Kidney epithelial cell (primary cell): ENCODE measurements at regions not wholly inside any gene's neighbourhood (a gene's known extent, or its start where the extent isn't known, plus 50 kb on each side); places are given as distances from the start of the nearest gene placed in this dataset.

Experiments used
- DNase-seq: peaks from one replicate; pipeline ENCODE4 v3.0.0-alpha.2; 2010; ENCODE audit warnings: low read depth
- H3K27me3 ChIP-seq: 2 replicates; pipeline ENCODE4 v1.6.0; 2011; ENCODE audit warnings: low read length; ENCODE audit not compliant: control insufficient read depth, insufficient read depth
- H3K36me3 ChIP-seq: 2 replicates; pipeline ENCODE4 v1.5.1; 2011; ENCODE audit warnings: low read length; ENCODE audit not compliant: control insufficient read depth, insufficient read depth
- H3K4me3 ChIP-seq: 2 replicates; pipeline ENCODE4 v1.5.1; 2011; ENCODE audit warnings: low read depth, mild to moderate bottlenecking, control low read depth, low read length
- TF ChIP-seq, protein P1 (sequence below): IDR thresholded peaks from 2 replicates; pipeline ENCODE4 v1.5.1; 2011; ENCODE audit warnings: mild to moderate bottlenecking, moderate library complexity, low read length, control low read depth, inconsistent platforms; ENCODE audit not compliant: insufficient read depth, poor library complexity, severe bottlenecking

- Histone ChIP-seq H3K27me3 (no peaks in the 10 kb centered on the region), H3K36me3 (no peaks in the 10 kb centered on the region), H3K4me3 (no peak overlapping the region)
- no peak for DNase-seq
- TF ChIP-seq, protein P1, sequence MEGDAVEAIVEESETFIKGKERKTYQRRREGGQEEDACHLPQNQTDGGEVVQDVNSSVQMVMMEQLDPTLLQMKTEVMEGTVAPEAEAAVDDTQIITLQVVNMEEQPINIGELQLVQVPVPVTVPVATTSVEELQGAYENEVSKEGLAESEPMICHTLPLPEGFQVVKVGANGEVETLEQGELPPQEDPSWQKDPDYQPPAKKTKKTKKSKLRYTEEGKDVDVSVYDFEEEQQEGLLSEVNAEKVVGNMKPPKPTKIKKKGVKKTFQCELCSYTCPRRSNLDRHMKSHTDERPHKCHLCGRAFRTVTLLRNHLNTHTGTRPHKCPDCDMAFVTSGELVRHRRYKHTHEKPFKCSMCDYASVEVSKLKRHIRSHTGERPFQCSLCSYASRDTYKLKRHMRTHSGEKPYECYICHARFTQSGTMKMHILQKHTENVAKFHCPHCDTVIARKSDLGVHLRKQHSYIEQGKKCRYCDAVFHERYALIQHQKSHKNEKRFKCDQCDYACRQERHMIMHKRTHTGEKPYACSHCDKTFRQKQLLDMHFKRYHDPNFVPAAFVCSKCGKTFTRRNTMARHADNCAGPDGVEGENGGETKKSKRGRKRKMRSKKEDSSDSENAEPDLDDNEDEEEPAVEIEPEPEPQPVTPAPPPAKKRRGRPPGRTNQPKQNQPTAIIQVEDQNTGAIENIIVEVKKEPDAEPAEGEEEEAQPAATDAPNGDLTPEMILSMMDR = peak; percentile 86
These were observed 175.7 kb upstream of the KBTBD8 start for GRCh38 chr3:66822186-66823008.

DNA sequence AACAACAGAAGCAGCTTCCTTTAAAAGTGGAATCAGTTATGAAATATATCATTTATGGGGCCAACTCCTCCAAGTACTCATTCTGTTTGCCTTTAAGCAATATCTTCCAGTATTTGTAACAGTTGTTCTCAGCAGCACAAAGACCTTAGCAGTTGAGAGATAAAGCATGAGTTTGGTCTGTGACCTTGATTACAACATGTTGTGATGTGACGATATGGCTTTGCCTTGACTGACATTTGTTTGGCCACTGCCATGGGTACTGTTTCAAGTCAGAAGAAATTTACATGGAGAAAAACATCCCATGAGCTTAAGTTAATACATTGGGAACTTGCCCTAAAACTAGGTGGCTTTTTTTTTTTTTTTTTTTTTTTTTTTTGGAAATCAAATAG, 175.1 kb upstream of the KBTBD8 start:
- no peaks in the 10 kb centered on the region for H3K27me3 ChIP-seq
- H3K4me3 ChIP-seq = no peak overlapping the region
- TF ChIP-seq, protein P1 = no peak

DNA sequence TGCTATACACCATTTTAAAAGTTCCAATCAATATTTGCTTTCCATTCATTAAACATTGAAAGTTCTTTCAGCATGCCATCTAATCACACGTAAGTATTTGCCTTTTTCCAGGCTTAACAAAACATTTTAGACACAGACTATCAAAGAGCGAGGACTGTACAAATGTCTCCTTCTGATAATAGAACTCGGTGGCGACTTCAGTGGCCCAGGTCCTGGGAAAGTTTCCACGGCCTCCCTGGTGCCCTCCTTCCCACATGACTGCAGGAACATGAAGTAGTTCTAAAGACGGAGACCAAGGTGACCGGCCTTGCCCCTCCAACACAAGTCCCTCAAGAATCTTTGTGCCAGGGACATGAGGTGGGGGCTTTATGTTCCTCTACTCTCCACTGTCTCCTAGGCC, 174.6 kb upstream of the KBTBD8 start:
- H3K27me3 ChIP-seq = no peaks in the 10 kb centered on the region
- no peak for DNase-seq
- H3K36me3 ChIP-seq = no peaks in the 10 kb centered on the region
- H3K4me3 ChIP-seq = no peak overlapping the region
- TF ChIP-seq, protein P1 = no peak

More for the DNA sequence above, 175.1 kb upstream of the KBTBD8 start:
- H3K36me3 ChIP-seq = no peaks in the 10 kb centered on the region
- no peak for DNase-seq

DNA sequence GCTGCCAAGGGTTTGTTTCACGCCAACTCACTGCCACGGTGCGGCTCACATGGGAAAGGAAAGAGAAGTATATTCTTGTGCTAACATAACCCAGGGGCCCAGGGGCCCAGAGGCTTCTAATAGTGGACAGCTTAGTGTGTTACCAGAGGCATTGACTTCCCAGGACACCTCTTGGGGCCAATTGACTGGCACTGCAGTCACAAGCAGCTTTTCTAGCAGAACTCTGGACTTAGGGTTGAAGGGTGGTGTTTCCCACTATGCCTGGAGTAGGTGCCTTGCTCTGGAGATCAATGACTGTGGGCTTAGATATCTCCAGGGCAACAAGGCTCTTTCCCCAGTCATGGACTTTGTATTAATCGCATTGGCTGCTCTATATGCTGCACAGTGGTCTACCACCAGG, 172.7 kb upstream of the KBTBD8 start:
- DNase-seq = no peak
- TF ChIP-seq, protein P1 = no peak
- no peaks in the 10 kb centered on the region for H3K36me3 ChIP-seq
- H3K4me3 ChIP-seq = no peak overlapping the region
- no peaks in the 10 kb centered on the region for H3K27me3 ChIP-seq

DNA sequence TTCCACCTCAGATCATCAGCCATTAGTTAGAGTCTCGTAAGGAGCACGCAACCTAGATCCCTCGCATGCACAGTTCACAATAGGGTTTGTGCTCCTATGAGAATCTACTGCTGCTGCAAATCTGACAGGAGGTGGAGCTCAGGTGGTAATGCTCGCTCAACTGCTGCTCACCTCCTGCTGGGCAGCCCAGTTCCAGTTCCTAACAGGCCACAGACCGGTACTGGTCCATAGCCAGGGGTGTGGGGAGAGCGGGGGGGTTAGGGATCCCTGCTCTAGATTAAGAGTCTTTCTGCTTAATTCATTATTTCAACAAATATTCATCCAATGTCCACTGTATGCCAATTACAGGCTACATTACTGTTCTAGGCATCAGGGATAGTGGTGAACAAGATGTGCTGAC, 170.4 kb upstream of the KBTBD8 start:
- Histone ChIP-seq H3K27me3 (no peaks in the 10 kb centered on the region), H3K4me3 (no peak overlapping the region), H3K36me3 (no peaks in the 10 kb centered on the region)
- TF ChIP-seq, protein P1 = no peak
- no peak for DNase-seq

- Histone ChIP-seq H3K4me3 (no peak overlapping the region), H3K36me3 (no peaks in the 10 kb centered on the region), H3K27me3 (no peaks in the 10 kb centered on the region)
- DNase-seq = no peak
- TF ChIP-seq, protein P1 = no peak
These were observed 169.8 kb upstream of the KBTBD8 start for GRCh38 chr3:66828303-66828702.
